Right lobe of liver (tissue), 6 donors: ENCODE measurements at regions not wholly inside any gene's neighbourhood (a gene's known extent, or its start where the extent isn't known, plus 50 kb on each side); places are given as distances from the start of the nearest gene placed in this dataset.

Source experiments
- ATAC-seq, 4 donors: fragments of 200-7000 bp; cut with Tn5 transposase; one replicate each; pipeline ENCODE4 v1.9.1; 2020; ENCODE audit warnings: mild to moderate bottlenecking in 4 of 4, moderate library complexity in 4 of 4
- DNase-seq, 3 donors: peaks; one replicate each; pipeline ENCODE4 v3.0.0-alpha.2; 2020
- H3K27ac ChIP-seq, 3 donors: fragments of 200-600 bp; one replicate each; pipeline ENCODE4 v1.8.0; 2022
- H3K27me3 ChIP-seq, 2 donors: fragments of 200-600 bp; one replicate each; pipeline ENCODE4 v1.8.0; 2022
- H3K36me3 ChIP-seq, 4 donors: fragments of 200-600 bp; sonication (generic) in 1 of 4; one replicate each; pipeline versions ENCODE4 v1.5.1 to v1.8.0; 2017 to 2022; ENCODE audit warnings: control low read depth in 1 of 4
- H3K4me1 ChIP-seq, 4 donors: fragments of 200-600 bp; sonication (generic) in 1 of 4; one replicate each; pipeline versions ENCODE4 v1.5.1 to v1.8.0; 2017 to 2022; ENCODE audit warnings: control low read depth in 1 of 4
- H3K4me3 ChIP-seq, 3 donors: fragments of 200-600 bp; one replicate each; pipeline ENCODE4 v1.8.0; 2022
- H3K9me3 ChIP-seq, 4 donors: fragments of 200-600 bp; sonication (generic) in 1 of 4; one replicate each; pipeline versions ENCODE4 v1.5.1 to v1.8.0; 2017 to 2022; ENCODE audit warnings: control low read depth in 1 of 4
- CTCF ChIP-seq, 4 donors: fragments of 200-600 bp in 3 of 4; fragments of 450-650 bp in 1 of 4; IDR thresholded peaks; one replicate each; pipeline versions ENCODE4 v1.5.1 to v1.8.0; 2016 to 2022; ENCODE audit warnings: antibody characterized with exemption in 4 of 4, mild to moderate bottlenecking in 2 of 4
- POLR2A ChIP-seq: fragments of 450-650 bp; IDR thresholded peaks from one replicate; pipeline ENCODE4 v1.6.1; 2017; ENCODE audit warnings: antibody characterized with exemption, mild to moderate bottlenecking
- WGBS: methylation state at CpG from one replicate; pipeline ENCODE4 v1.1.6; 2018; ENCODE audit warnings: low coverage, low lambda C conversion rate; ENCODE audit not compliant: insufficient coverage; ENCODE audit errors: missing lambda C conversion rate; 5-methylcytosine and 5-hydroxymethylcytosine counted together
- intact Hi-C, 2 donors: fragments of 100-400 bp; cut with DNase I; formaldehyde crosslinking; loops; one replicate each; pipeline versions ENCODE4 v1.11.2 to v1.14.1; 2022
- donor health status: DM: no; HTN: yes; CAD: no.
- donor health status: DM: no; HTN: no; CAD: no.
- donor health status: DM: no; HTN: no; CAD: no.
- donor health status: DM: no; HTN: yes; CAD: no.
- donor health status: DM: no; HTN: yes; CAD: no.

GRCh38 chr17:77318021-77318420 is 177.3 kb downstream of the SEC14L1 start:
- Histone ChIP-seq H3K4me1 (peaks cover 0 to 49% (median 31%) of the 10 kb centered on the region in 4 donors), H3K27me3 (no peaks in the 10 kb centered on the region), H3K27ac (no peak overlapping the region), H3K36me3 (no peaks in the 10 kb centered on the region), H3K9me3 (no peaks in the 10 kb centered on the region), H3K4me3 (no peak overlapping the region)
- DNase-seq (peak in 2 of 3 donors; percentile 37 to 40), ATAC-seq (no peak)
- intact Hi-C loops, result no loop called here
- WGBS, result 96% methylated on average over 5 of the region's 7 CpGs
- TF ChIP-seq POLR2A (no peak), CTCF (IDR thresholded peaks at IDR 0.05) (no peak)

- H3K36me3 ChIP-seq, result no peaks in the 10 kb centered on the region
- intact Hi-C loops, result no loop called here
- peak overlapping the region in 2 of 3 donors; percentile 53 to 74 for H3K27ac ChIP-seq
- TF ChIP-seq POLR2A (no peak), CTCF (IDR thresholded peaks at IDR 0.05) (no peak)
- H3K9me3 ChIP-seq, result no peaks in the 10 kb centered on the region
- peaks cover 0 to 50% (median 28%) of the 10 kb centered on the region in 4 donors for H3K4me1 ChIP-seq
- H3K4me3 ChIP-seq, result no peak overlapping the region
- DNase-seq (peak in 2 of 3 donors; percentile 44 to 50), ATAC-seq (no peak)
- WGBS, result 80% methylated on average over 1 of the region's 14 CpGs
- H3K27me3 ChIP-seq, result no peaks in the 10 kb centered on the region
Measured at GRCh38 chr17:77318491-77319210, 177.9 kb downstream of the SEC14L1 start.

GRCh38 chr17:77319211-77320043 is 178.7 kb downstream of the SEC14L1 start:
- ATAC-seq (peak; percentile 43 to 60 (median 46)), DNase-seq (peak; percentile 70 to 78 (median 75))
- intact Hi-C loops, result no loop called here
- TF ChIP-seq CTCF (IDR thresholded peaks at IDR 0.05), result no peak
- peak; percentile 67 for TF ChIP-seq POLR2A
- Histone ChIP-seq H3K36me3 (no peaks in the 10 kb centered on the region), H3K9me3 (no peaks in the 10 kb centered on the region), H3K4me1 (peaks cover 0 to 44% (median 25%) of the 10 kb centered on the region in 4 donors), H3K27me3 (no peaks in the 10 kb centered on the region), H3K4me3 (peak overlapping the region; percentile 22 to 31 (median 28)), H3K27ac (peak overlapping the region; percentile 33 to 74 (median 53))
- 47% methylated on average over 14 of the region's 38 CpGs for WGBS

- 47% methylated on average over 4 of the region's 18 CpGs for WGBS
- no peak for TF ChIP-seq POLR2A
- TF ChIP-seq CTCF (IDR thresholded peaks at IDR 0.05), result no peak
- no peaks in the 10 kb centered on the region for H3K9me3 ChIP-seq
- no peaks in the 10 kb centered on the region for H3K27me3 ChIP-seq
- no peaks in the 10 kb centered on the region for H3K36me3 ChIP-seq
- H3K4me3 ChIP-seq, result peak overlapping the region; percentile 22 to 31 (median 28)
- DNase-seq (peak in 2 of 3 donors; percentile 41 to 43), ATAC-seq (no peak)
- intact Hi-C loops, result no loop called here
- H3K27ac ChIP-seq, result peak overlapping the region; percentile 21 to 74 (median 53)
- peaks cover 0 to 43% (median 22%) of the 10 kb centered on the region in 4 donors for H3K4me1 ChIP-seq
Measured at GRCh38 chr17:77320044-77320440, 179.3 kb downstream of the SEC14L1 start.
